ENCODE measurements at regions not wholly inside any gene's neighbourhood (a gene's known extent, or its start where the extent isn't known, plus 50 kb on each side); places are given as distances from the start of the nearest gene placed in this dataset.

- H3K4me3 ChIP-seq (ENCODE audit: low read depth, low read length): no peak overlapping the region
- no peak for TF ChIP-seq MAX (IDR thresholded peaks at IDR 0.05; ENCODE audit: low read depth, low read length)
- DNase-seq (ENCODE audit: low read depth): no peak
Measured at GRCh38 chr10:61559615-61560014, 103.1 kb upstream of the CABCOCO1 start.

- no peak for DNase-seq (ENCODE audit: low read depth)
- H3K4me3 ChIP-seq (ENCODE audit: low read depth, low read length): no peak overlapping the region
- TF ChIP-seq MYC (IDR thresholded peaks at IDR 0.05; ENCODE audit: low read depth, low read length) (no peak), POLR2A (IDR thresholded peaks at IDR 0.05; ENCODE audit: extremely low read depth, insufficient read length) (no peak), CTCF (IDR thresholded peaks at IDR 0.05; ENCODE audit: low read depth, low read length) (no peak), MAX (IDR thresholded peaks at IDR 0.05; ENCODE audit: low read depth, low read length) (no peak)
Measured at GRCh38 chr10:61558188-61558587, 104.5 kb upstream of the CABCOCO1 start.

- no peak for TF ChIP-seq MAX (IDR thresholded peaks at IDR 0.05; ENCODE audit: low read depth, low read length)
- no peak for TF ChIP-seq CTCF (IDR thresholded peaks at IDR 0.05; ENCODE audit: low read depth, low read length)
- no peak for TF ChIP-seq MYC (IDR thresholded peaks at IDR 0.05; ENCODE audit: low read depth, low read length)
- no peak for TF ChIP-seq POLR2A (IDR thresholded peaks at IDR 0.05; ENCODE audit: extremely low read depth, insufficient read length)
- H3K4me3 ChIP-seq (ENCODE audit: low read depth, low read length): no peak overlapping the region
- DNase-seq (ENCODE audit: low read depth): peak; percentile 7
Measured at GRCh38 chr10:61554925-61555324, 101.7 kb upstream of the TMEM26 start.

DNA sequence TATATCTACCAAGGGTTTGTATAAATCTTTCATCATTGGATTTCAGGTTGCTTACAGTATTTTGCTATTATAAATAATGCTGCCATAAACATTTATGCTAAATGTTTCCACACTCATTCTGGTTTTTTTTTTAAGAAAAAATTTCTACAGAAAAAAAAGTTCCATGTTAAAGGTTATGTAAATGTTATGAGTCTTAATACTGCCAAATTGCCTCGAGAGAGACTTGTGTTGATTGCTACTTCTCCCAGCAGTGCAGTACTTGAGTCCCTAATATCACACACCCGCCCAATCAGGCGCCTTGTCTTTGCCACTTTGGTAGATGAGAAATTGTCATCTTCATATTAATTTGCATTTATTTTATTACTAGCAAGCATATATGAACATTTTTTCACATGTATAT lies 96.7 kb upstream of the TMEM26 start:
- H3K4me3 ChIP-seq (ENCODE audit: low read depth, low read length): no peak overlapping the region
- TF ChIP-seq POLR2A (IDR thresholded peaks at IDR 0.05; ENCODE audit: extremely low read depth, insufficient read length): no peak
- no peak for TF ChIP-seq CTCF (IDR thresholded peaks at IDR 0.05; ENCODE audit: low read depth, low read length)
- no peak for TF ChIP-seq MYC (IDR thresholded peaks at IDR 0.05; ENCODE audit: low read depth, low read length)
- TF ChIP-seq MAX (IDR thresholded peaks at IDR 0.05; ENCODE audit: low read depth, low read length): no peak
- no peak for DNase-seq (ENCODE audit: low read depth)

DNA sequence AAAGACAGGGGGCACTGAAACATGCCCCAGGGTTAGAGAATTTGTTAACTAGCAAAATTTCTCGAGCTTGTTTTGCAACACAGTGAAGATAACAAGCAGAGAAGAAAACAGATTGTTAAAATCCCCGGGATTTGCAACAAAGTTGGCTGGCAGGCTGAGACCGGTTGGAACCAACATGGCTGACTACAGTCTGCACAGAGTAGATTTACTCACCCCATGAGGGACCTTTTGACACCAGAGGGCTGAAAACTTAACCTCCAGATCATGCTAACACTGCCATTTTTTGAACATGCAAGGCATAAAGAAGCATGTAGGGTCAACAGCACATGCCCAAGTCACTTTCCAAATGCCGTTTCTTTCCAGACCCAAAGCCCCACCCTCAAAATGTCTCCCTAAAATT lies 95.2 kb upstream of the TMEM26 start:
- no peak for TF ChIP-seq MYC (IDR thresholded peaks at IDR 0.05; ENCODE audit: low read depth, low read length)
- TF ChIP-seq MAX (IDR thresholded peaks at IDR 0.05; ENCODE audit: low read depth, low read length): no peak
- no peak for TF ChIP-seq CTCF (IDR thresholded peaks at IDR 0.05; ENCODE audit: low read depth, low read length)
- no peak for TF ChIP-seq POLR2A (IDR thresholded peaks at IDR 0.05; ENCODE audit: extremely low read depth, insufficient read length)
- DNase-seq (ENCODE audit: low read depth): no peak
- no peak overlapping the region for H3K4me3 ChIP-seq (ENCODE audit: low read depth, low read length)

- DNase-seq (ENCODE audit: low read depth): no peak
- no peak for TF ChIP-seq MYC (IDR thresholded peaks at IDR 0.05; ENCODE audit: low read depth, low read length)
- TF ChIP-seq CTCF (IDR thresholded peaks at IDR 0.05; ENCODE audit: low read depth, low read length): no peak
- TF ChIP-seq POLR2A (IDR thresholded peaks at IDR 0.05; ENCODE audit: extremely low read depth, insufficient read length): no peak
- no peak for TF ChIP-seq MAX (IDR thresholded peaks at IDR 0.05; ENCODE audit: low read depth, low read length)
Measured at GRCh38 chr10:61547297-61547696, 94.1 kb upstream of the TMEM26 start.

More at GRCh38 chr10:61547297-61547696, 94.1 kb upstream of the TMEM26 start:
- no peak overlapping the region for H3K4me3 ChIP-seq (ENCODE audit: low read depth, low read length)

Data from NB4 (cell line).